SK-N-SH (cell line): ENCODE measurements at regions not wholly inside any gene's neighbourhood (a gene's known extent, or its start where the extent isn't known, plus 50 kb on each side); places are given as distances from the start of the nearest gene placed in this dataset.

ENCODE experiments used
- CTCF ChIA-PET: fragments of 300-600, 350-600 bp; formaldehyde crosslinking; extraction: SDS; loops from one replicate; lab custom pipeline; 2021; lab: Yijun Ruan, JAX
- POLR2A ChIA-PET: fragments of 350-600 bp; sonication (Branson Sonifier 250); formaldehyde crosslinking; extraction: SDS; loops from one replicate; lab custom pipeline; 2020; ENCODE audit warnings: antibody characterized with exemption, inconsistent platforms; lab: Yijun Ruan, JAX
- DNase-seq: peaks from one replicate; pipeline ENCODE4 v3.0.0; 2012
- H2AFZ ChIP-seq: fragments of 200-600 bp; sonication (generic); 2 replicates; pipeline ENCODE4 v1.8.1; 2016; ENCODE audit warnings: antibody characterized with exemption, mild to moderate bottlenecking, low read depth
- H3F3A ChIP-seq: fragments of 200-600 bp; sonication (generic); replicated peaks from 2 replicates; pipeline ENCODE3; 2016; ENCODE audit warnings: antibody characterized with exemption, mild to moderate bottlenecking; ENCODE audit not compliant: insufficient read depth
- H3K27ac ChIP-seq, 2 experiments: fragments of 200-500 bp in 1 of 2; fragments of 200-600 bp in 1 of 2; sonication (Bioruptor generic) in 1 of 2; sonication (generic), shearing (Covaris generic) in 1 of 2; 2 replicates each; pipeline versions ENCODE4 v1.5.1 to v1.6.1; 2014 to 2016; ENCODE audit warnings: low read depth in 2 of 2, inconsistent platforms in 1 of 2, low read length in 1 of 2, mild to moderate bottlenecking in 1 of 2, mixed read lengths in 1 of 2
- H3K27me3 ChIP-seq: fragments of 200-600 bp; sonication (generic), shearing (Covaris generic); 2 replicates; pipeline ENCODE4 v1.6.1; 2016; ENCODE audit warnings: mixed run types; ENCODE audit not compliant: insufficient read depth
- H3K36me3 ChIP-seq, 2 experiments: fragments of 200-500 bp in 1 of 2; fragments of 200-600 bp in 1 of 2; sonication (Bioruptor generic) in 1 of 2; sonication (generic) in 1 of 2; replicated peaks in 1 of 2; 2 replicates each; pipeline versions ENCODE3 to v1.5.1; 2014 to 2016; ENCODE audit warnings: low read length in 1 of 2, mild to moderate bottlenecking in 1 of 2; ENCODE audit not compliant: insufficient read depth in 2 of 2, control insufficient read depth in 1 of 2
- H3K4me1 ChIP-seq, 2 experiments: fragments of 200-500 bp in 1 of 2; fragments of 200-600 bp in 1 of 2; sonication (Bioruptor generic) in 1 of 2; sonication (generic), shearing (Covaris generic) in 1 of 2; 2 replicates each; pipeline versions ENCODE4 v1.5.1 to v1.6.1; 2014 to 2016; ENCODE audit warnings: low read depth in 1 of 2, low read length in 1 of 2, mixed run types in 1 of 2; ENCODE audit not compliant: insufficient read depth in 2 of 2, control insufficient read depth in 1 of 2
- H3K4me2 ChIP-seq: fragments of 200-600 bp; sonication (generic), shearing (Covaris generic); 2 replicates; pipeline ENCODE4 v1.6.1; 2017; ENCODE audit warnings: mixed run types
- H3K4me3 ChIP-seq, 2 experiments: fragments of 200-500 bp in 1 of 2; fragments of 200-600 bp in 1 of 2; sonication (Bioruptor generic) in 1 of 2; sonication (generic), shearing (Covaris generic) in 1 of 2; 2 replicates each; pipeline versions ENCODE4 v1.5.1 to v1.8.1; 2014 to 2016; ENCODE audit warnings: low read depth in 2 of 2, inconsistent platforms in 1 of 2, low read length in 1 of 2, mild to moderate bottlenecking in 1 of 2, mixed read lengths in 1 of 2, moderate library complexity in 1 of 2
- H3K79me2 ChIP-seq: fragments of 200-600 bp; sonication (generic); 2 replicates; pipeline ENCODE4 v1.8.1; 2017; ENCODE audit warnings: mild to moderate bottlenecking; ENCODE audit not compliant: insufficient read depth
- H3K9ac ChIP-seq: fragments of 200-600 bp; sonication (generic); 2 replicates; pipeline ENCODE4 v1.6.1; 2017; ENCODE audit warnings: mixed run types
- H3K9me2 ChIP-seq: fragments of 200-600 bp; sonication (generic); 2 replicates; pipeline ENCODE4 v1.6.1; 2017; ENCODE audit warnings: mixed run types
- H3K9me3 ChIP-seq: fragments of 200-600 bp; sonication (generic); 2 replicates; pipeline ENCODE4 v1.6.1; 2017; ENCODE audit warnings: mixed run types, mild to moderate bottlenecking, moderate library complexity
- H4K20me1 ChIP-seq: fragments of 200-600 bp; sonication (generic); 2 replicates; pipeline ENCODE4 v1.6.1; 2017; ENCODE audit warnings: mild to moderate bottlenecking, mixed run types; ENCODE audit not compliant: insufficient read depth
- ELF1 ChIP-seq: IDR thresholded peaks from 2 replicates; pipeline ENCODE4 v1.4.0; 2012
- EZH2phosphoT487 ChIP-seq: fragments of 200-600 bp; sonication (generic); IDR thresholded peaks from 2 replicates; pipeline ENCODE4 v1.6.1; 2017; ENCODE audit warnings: low read depth, mixed run types, mild to moderate bottlenecking, antibody characterized with exemption, moderate library complexity, borderline replicate concordance
- FOSL2 ChIP-seq: IDR thresholded peaks from 2 replicates; pipeline ENCODE4 v1.4.0; 2012; ENCODE audit warnings: low read depth, mild to moderate bottlenecking, moderate library complexity, borderline replicate concordance
- GABPA ChIP-seq: IDR thresholded peaks from 2 replicates; pipeline ENCODE4 v1.4.0; 2012; ENCODE audit warnings: low read depth, mild to moderate bottlenecking
- GATA2 ChIP-seq: sonication (generic); formaldehyde crosslinking; IDR thresholded peaks from 2 replicates; pipeline ENCODE4 v1.5.0; 2020; ENCODE audit warnings: mild to moderate bottlenecking, missing genetic modification reagents
- JUND ChIP-seq: IDR thresholded peaks from 2 replicates; pipeline ENCODE4 v1.4.0; 2012
- NFIC ChIP-seq: IDR thresholded peaks from 2 replicates; pipeline ENCODE4 v1.4.0; 2012; ENCODE audit warnings: borderline replicate concordance
- NRF1 ChIP-seq: IDR thresholded peaks from 2 replicates; pipeline ENCODE4 v1.6.1; 2012; ENCODE audit warnings: low read depth, mild to moderate bottlenecking, low read length
- POLR2AphosphoS5 ChIP-seq: IDR thresholded peaks from 2 replicates; pipeline ENCODE4 v1.6.1; 2012; ENCODE audit warnings: low read depth, low read length
- REST ChIP-seq: IDR thresholded peaks from 2 replicates; pipeline ENCODE4 v1.6.1; 2012; ENCODE audit warnings: mild to moderate bottlenecking, low read depth, low read length, moderate library complexity
- SMC3 ChIP-seq: IDR thresholded peaks from 2 replicates; pipeline ENCODE4 v1.6.1; 2012; ENCODE audit warnings: low read depth, low read length, improper control_type of control experiment
- TAF1 ChIP-seq: IDR thresholded peaks from 2 replicates; pipeline ENCODE4 v1.6.1; 2012; ENCODE audit warnings: low read depth, mild to moderate bottlenecking, low read length, moderate library complexity, borderline replicate concordance
- ZBTB33 ChIP-seq: IDR thresholded peaks from 2 replicates; pipeline ENCODE4 v1.4.0; 2012; ENCODE audit warnings: low read depth, borderline replicate concordance
- WGBS: methylation state at CpG from one replicate; pipeline ENCODE4 v1.1.6; 2017; ENCODE audit warnings: low lambda C conversion rate; 5-methylcytosine and 5-hydroxymethylcytosine counted together

GRCh38 chr6:150704447-150705192 lies 104.9 kb downstream of the PLEKHG1 start:
- H4K20me1 ChIP-seq: no peaks in the 10 kb centered on the region
- H3F3A ChIP-seq: no peaks in the 10 kb centered on the region
- 12% methylated on average over 6 of the region's 6 CpGs for WGBS
- CTCF ChIA-PET: interaction anchor here (1.2 kb wide), 1 partner anchor 19 kb away, joined by 3 read pairs; no protein-coding TSS in a partner anchor
- TF ChIP-seq GATA2 (CRISPR knock-in tag) (no peak), GABPA (no peak), ZBTB33 (no peak), SMC3 (no peak), EZH2phosphoT487 (no peak), JUND (no peak), FOSL2 (no peak), REST (no peak), ELF1 (no peak), TAF1 (no peak), POLR2AphosphoS5 (no peak), NRF1 (no peak), NFIC (no peak)
- no peak overlapping the region for H2AFZ ChIP-seq
- H3K4me2 ChIP-seq: no peak overlapping the region
- H3K9me3 ChIP-seq: no peaks in the 10 kb centered on the region
- no peak for DNase-seq
- no peaks in the 10 kb centered on the region for H3K4me1 ChIP-seq
- H3K27ac ChIP-seq: no peak overlapping the region
- no peaks in the 10 kb centered on the region for H3K27me3 ChIP-seq
- no peaks in the 10 kb centered on the region for H3K36me3 ChIP-seq
- no peak overlapping the region for H3K9ac ChIP-seq
- H3K4me3 ChIP-seq: no peak overlapping the region
- H3K79me2 ChIP-seq: no peaks in the 10 kb centered on the region
- H3K9me2 ChIP-seq: no peaks in the 10 kb centered on the region
- POLR2A ChIA-PET: no interaction called here
